Mesendoderm (in vitro differentiated cells): ENCODE measurements at regions not wholly inside any gene's neighbourhood (a gene's known extent, or its start where the extent isn't known, plus 50 kb on each side); places are given as distances from the start of the nearest gene placed in this dataset.

Experiments used
- DNase-seq: peaks from one replicate; pipeline ENCODE4 v3.0.0; 2013
- H2AK5ac ChIP-seq: 2 replicates; pipeline ENCODE4 v1.6.1; 2013; ENCODE audit warnings: low read length, inconsistent platforms
- H2BK120ac ChIP-seq: 2 replicates; pipeline ENCODE4 v1.6.1; 2013; ENCODE audit warnings: low read depth, mild to moderate bottlenecking, low read length, moderate library complexity, mixed read lengths
- H2BK15ac ChIP-seq: replicated peaks from 2 replicates; pipeline ENCODE4 v1.6.1; 2013; ENCODE audit warnings: low read depth, mild to moderate bottlenecking, moderate library complexity
- H2BK5ac ChIP-seq: 2 replicates; pipeline ENCODE4 v1.6.1; 2013; ENCODE audit warnings: low read length, inconsistent platforms
- H3K18ac ChIP-seq: 2 replicates; pipeline ENCODE4 v1.6.1; 2013; ENCODE audit warnings: mild to moderate bottlenecking, low read length, mixed read lengths
- H3K23ac ChIP-seq: one replicate; pipeline ENCODE4 v1.6.1; 2013; ENCODE audit warnings: low read length
- H3K27ac ChIP-seq: 2 replicates; pipeline ENCODE4 v1.5.1; 2013; ENCODE audit warnings: low read depth, mild to moderate bottlenecking, inconsistent platforms, low read length, moderate library complexity
- H3K27me3 ChIP-seq: 2 replicates; pipeline ENCODE4 v1.6.1; 2013; ENCODE audit warnings: low read length, control low read depth, mild to moderate bottlenecking, inconsistent platforms; ENCODE audit not compliant: insufficient read depth, poor library complexity
- H3K36me3 ChIP-seq: 2 replicates; pipeline ENCODE4 v1.6.1; 2013; ENCODE audit warnings: low read length, inconsistent platforms; ENCODE audit not compliant: control insufficient read depth, insufficient read depth
- H3K4ac ChIP-seq: one replicate; pipeline ENCODE4 v1.6.1; 2013; ENCODE audit warnings: low read depth, mild to moderate bottlenecking, low read length, moderate library complexity
- H3K4me1 ChIP-seq: 2 replicates; pipeline ENCODE4 v1.6.1; 2013; ENCODE audit warnings: low read depth, low read length, inconsistent platforms; ENCODE audit not compliant: control insufficient read depth
- H3K4me2 ChIP-seq: 2 replicates; pipeline ENCODE4 v1.6.1; 2013; ENCODE audit warnings: low read length
- H3K4me3 ChIP-seq: 2 replicates; pipeline ENCODE4 v1.5.1; 2013; ENCODE audit warnings: mild to moderate bottlenecking, low read length
- H3K56ac ChIP-seq: one replicate; pipeline ENCODE4 v1.6.1; 2013; ENCODE audit warnings: low read length
- H3K79me1 ChIP-seq: 2 replicates; pipeline ENCODE4 v1.6.1; 2013; ENCODE audit warnings: low read length, inconsistent platforms
- H3K79me2 ChIP-seq: 2 replicates; pipeline ENCODE4 v1.6.1; 2013; ENCODE audit warnings: mild to moderate bottlenecking, low read length; ENCODE audit not compliant: control insufficient read depth, insufficient read depth
- H3K9ac ChIP-seq: 2 replicates; pipeline ENCODE4 v1.6.1; 2013; ENCODE audit warnings: low read length, inconsistent platforms
- H4K5ac ChIP-seq: one replicate; pipeline ENCODE4 v1.6.1; 2013; ENCODE audit warnings: low read length
- H4K8ac ChIP-seq: one replicate; pipeline ENCODE4 v1.6.1; 2013; ENCODE audit warnings: low read depth, mild to moderate bottlenecking, control low read depth, low read length, moderate library complexity
- WGBS: extraction: QIAGEN DNeasy Blood & Tissue Kit; methylation state at CpG from one replicate; pipeline ENCODE4 v1.1.7; 2013; ENCODE audit warnings: low lambda C conversion rate, missing lambda C conversion rate; ENCODE audit not compliant: insufficient coverage; ENCODE audit errors: extremely low coverage; 5-methylcytosine and 5-hydroxymethylcytosine counted together

- no peak overlapping the region for H3K23ac ChIP-seq
- no peak overlapping the region for H2BK15ac ChIP-seq
- no peak overlapping the region for H3K27ac ChIP-seq
- H2BK5ac ChIP-seq = no peak overlapping the region
- no peaks in the 10 kb centered on the region for H3K79me1 ChIP-seq
- H2BK120ac ChIP-seq = no peak overlapping the region
- WGBS = no CpG with 5 or more reads among the region's 8 CpGs
- H3K56ac ChIP-seq = no peak overlapping the region
- no peak overlapping the region for H4K5ac ChIP-seq
- no peak overlapping the region for H3K4me2 ChIP-seq
- H3K27me3 ChIP-seq = no peaks in the 10 kb centered on the region
- no peaks in the 10 kb centered on the region for H3K79me2 ChIP-seq
- DNase-seq = no peak
- no peaks in the 10 kb centered on the region for H3K36me3 ChIP-seq
- H4K8ac ChIP-seq = no peak overlapping the region
- H3K9ac ChIP-seq = no peak overlapping the region
- no peak overlapping the region for H3K4me3 ChIP-seq
- no peak overlapping the region for H3K4ac ChIP-seq
- H2AK5ac ChIP-seq = no peak overlapping the region
- no peaks in the 10 kb centered on the region for H3K4me1 ChIP-seq
- no peak overlapping the region for H3K18ac ChIP-seq
These were observed 393.7 kb upstream of the DYNLRB2 start for GRCh38 chr16:80147026-80147655.

- Histone ChIP-seq H3K9ac (no peak overlapping the region), H3K4me1 (no peaks in the 10 kb centered on the region), H3K79me1 (no peaks in the 10 kb centered on the region), H2AK5ac (no peak overlapping the region), H2BK5ac (no peak overlapping the region), H4K8ac (no peak overlapping the region), H3K56ac (no peak overlapping the region), H3K4ac (no peak overlapping the region), H3K79me2 (no peaks in the 10 kb centered on the region), H3K23ac (no peak overlapping the region), H2BK15ac (no peak overlapping the region), H3K27me3 (no peaks in the 10 kb centered on the region), H4K5ac (no peak overlapping the region), H3K27ac (no peak overlapping the region), H3K36me3 (no peaks in the 10 kb centered on the region), H2BK120ac (no peak overlapping the region), H3K4me3 (no peak overlapping the region), H3K18ac (no peak overlapping the region), H3K4me2 (no peak overlapping the region)
- no peak for DNase-seq
These were observed 396.6 kb upstream of the DYNLRB2 start for GRCh38 chr16:80144191-80144590.

- H4K8ac ChIP-seq = no peak overlapping the region
- H2AK5ac ChIP-seq = no peak overlapping the region
- H2BK5ac ChIP-seq = no peak overlapping the region
- H3K27me3 ChIP-seq = no peaks in the 10 kb centered on the region
- H3K56ac ChIP-seq = no peak overlapping the region
- H3K27ac ChIP-seq = no peak overlapping the region
- no peak overlapping the region for H3K4me3 ChIP-seq
- no peak overlapping the region for H3K4me2 ChIP-seq
- H4K5ac ChIP-seq = no peak overlapping the region
- no peaks in the 10 kb centered on the region for H3K4me1 ChIP-seq
- no peak overlapping the region for H3K23ac ChIP-seq
- H3K79me1 ChIP-seq = no peaks in the 10 kb centered on the region
- no peak for DNase-seq
- no peak overlapping the region for H2BK120ac ChIP-seq
- no peak overlapping the region for H2BK15ac ChIP-seq
- no peak overlapping the region for H3K18ac ChIP-seq
- no peaks in the 10 kb centered on the region for H3K36me3 ChIP-seq
- H3K4ac ChIP-seq = no peak overlapping the region
- H3K9ac ChIP-seq = no peak overlapping the region
- H3K79me2 ChIP-seq = no peaks in the 10 kb centered on the region
These were observed 397.9 kb upstream of the DYNLRB2 start for GRCh38 chr16:80142940-80143339.

GRCh38 chr16:80142281-80142680 lies 398.5 kb upstream of the DYNLRB2 start:
- H3K18ac ChIP-seq = no peak overlapping the region
- H3K79me2 ChIP-seq = no peaks in the 10 kb centered on the region
- H3K4me1 ChIP-seq = no peaks in the 10 kb centered on the region
- no peak overlapping the region for H2BK120ac ChIP-seq
- H2AK5ac ChIP-seq = no peak overlapping the region
- H3K56ac ChIP-seq = no peak overlapping the region
- H3K23ac ChIP-seq = no peak overlapping the region
- no peak overlapping the region for H3K27ac ChIP-seq
- H3K4me2 ChIP-seq = no peak overlapping the region
- no peak overlapping the region for H3K4ac ChIP-seq
- H4K5ac ChIP-seq = no peak overlapping the region
- WGBS = no CpG with 5 or more reads among the region's 6 CpGs
- no peaks in the 10 kb centered on the region for H3K36me3 ChIP-seq
- no peak for DNase-seq
- no peak overlapping the region for H3K4me3 ChIP-seq
- no peak overlapping the region for H2BK15ac ChIP-seq
- H4K8ac ChIP-seq = no peak overlapping the region
- no peak overlapping the region for H2BK5ac ChIP-seq
- H3K9ac ChIP-seq = no peak overlapping the region
- no peaks in the 10 kb centered on the region for H3K27me3 ChIP-seq
- no peaks in the 10 kb centered on the region for H3K79me1 ChIP-seq

GRCh38 chr16:80129791-80130190 lies 411.0 kb upstream of the DYNLRB2 start:
- no peak overlapping the region for H3K4me3 ChIP-seq
- no peak overlapping the region for H2BK120ac ChIP-seq
- H3K27ac ChIP-seq = no peak overlapping the region
- no peak overlapping the region for H2AK5ac ChIP-seq
- no peak overlapping the region for H3K56ac ChIP-seq
- no peaks in the 10 kb centered on the region for H3K79me1 ChIP-seq
- H3K79me2 ChIP-seq = no peaks in the 10 kb centered on the region
- peaks cover 2% of the 10 kb centered on the region for H3K4me1 ChIP-seq
- no peak overlapping the region for H3K4me2 ChIP-seq
- H3K23ac ChIP-seq = no peak overlapping the region
- H3K4ac ChIP-seq = no peak overlapping the region
- H3K9ac ChIP-seq = no peak overlapping the region
- H4K8ac ChIP-seq = no peak overlapping the region
- no peak overlapping the region for H3K18ac ChIP-seq
- no peak overlapping the region for H2BK5ac ChIP-seq
- no CpG with 5 or more reads among the region's 4 CpGs for WGBS
- no peak overlapping the region for H4K5ac ChIP-seq
- DNase-seq = peak; percentile 95
- H3K36me3 ChIP-seq = no peaks in the 10 kb centered on the region
- H2BK15ac ChIP-seq = no peak overlapping the region
- H3K27me3 ChIP-seq = no peaks in the 10 kb centered on the region

GRCh38 chr16:80125677-80126076 lies 415.1 kb upstream of the DYNLRB2 start:
- H3K9ac ChIP-seq = no peak overlapping the region
- no peaks in the 10 kb centered on the region for H3K27me3 ChIP-seq
- no peak overlapping the region for H2BK120ac ChIP-seq
- WGBS = no CpG with 5 or more reads among the region's 5 CpGs
- no peaks in the 10 kb centered on the region for H3K79me1 ChIP-seq
- H3K23ac ChIP-seq = no peak overlapping the region
- no peak overlapping the region for H2AK5ac ChIP-seq
- no peak overlapping the region for H3K4me2 ChIP-seq
- H2BK5ac ChIP-seq = no peak overlapping the region
- no peaks in the 10 kb centered on the region for H3K36me3 ChIP-seq
- H4K8ac ChIP-seq = no peak overlapping the region
- no peak overlapping the region for H3K18ac ChIP-seq
- H3K27ac ChIP-seq = no peak overlapping the region
- peaks cover 5% of the 10 kb centered on the region for H3K4me1 ChIP-seq
- H3K4ac ChIP-seq = no peak overlapping the region
- no peak overlapping the region for H3K56ac ChIP-seq
- no peaks in the 10 kb centered on the region for H3K79me2 ChIP-seq
- no peak overlapping the region for H3K4me3 ChIP-seq
- no peak overlapping the region for H2BK15ac ChIP-seq
- H4K5ac ChIP-seq = no peak overlapping the region
- DNase-seq = no peak
